ENCODE measurements at regions not wholly inside any gene's neighbourhood (a gene's known extent, or its start where the extent isn't known, plus 50 kb on each side); places are given as distances from the start of the nearest gene placed in this dataset.

DNA sequence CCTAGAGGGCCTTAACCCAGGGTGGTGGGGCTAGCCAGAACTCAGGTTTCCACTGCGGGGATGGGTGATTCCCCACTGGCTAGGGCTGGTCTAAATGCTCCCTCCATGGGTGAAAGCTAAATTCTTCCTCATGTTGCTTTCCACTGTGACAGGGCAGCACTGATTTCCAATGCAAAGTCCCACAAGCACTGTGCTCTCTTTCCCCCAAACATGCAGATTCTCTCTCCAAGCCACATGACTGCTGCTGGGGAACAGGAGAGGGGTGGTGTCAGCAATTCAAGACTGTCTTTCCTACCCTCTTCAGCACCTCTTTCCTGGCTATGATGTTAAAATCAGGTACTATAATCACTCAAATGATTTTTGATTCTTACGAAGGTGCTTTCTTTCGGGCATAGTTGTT lies 215.5 kb downstream of the RWDD3 start:
- Histone ChIP-seq H3K9me3 (no peaks in the 10 kb centered on the region), H3K27me3 (no peaks in the 10 kb centered on the region), H3K4me3 (no peak overlapping the region), H3K36me3 (no peaks in the 10 kb centered on the region)
- no peak for DNase-seq

DNA sequence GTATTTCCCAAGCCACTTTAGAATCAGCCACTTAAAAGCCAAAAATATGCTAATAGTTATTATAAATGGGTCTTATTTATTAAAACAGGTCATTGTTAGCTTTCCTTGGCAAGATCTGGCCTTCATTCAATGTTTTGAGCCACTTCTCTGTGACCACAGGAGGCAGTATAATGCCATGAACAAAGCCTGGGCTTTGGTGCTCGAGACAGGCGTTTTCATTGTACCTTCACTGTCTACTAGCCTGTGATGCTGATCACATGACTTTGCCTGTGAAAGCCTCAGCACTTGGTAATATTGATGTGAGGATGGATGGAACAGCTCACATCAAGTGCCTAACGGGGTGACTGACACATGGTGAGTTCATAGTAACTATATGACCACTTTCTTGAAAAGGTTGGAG lies 217.0 kb downstream of the RWDD3 start:
- H3K9me3 ChIP-seq: no peaks in the 10 kb centered on the region
- DNase-seq: no peak
- H3K36me3 ChIP-seq: no peaks in the 10 kb centered on the region
- H3K4me3 ChIP-seq: no peak overlapping the region
- no peaks in the 10 kb centered on the region for H3K27me3 ChIP-seq

- H3K4me3 ChIP-seq: no peak overlapping the region
- no peaks in the 10 kb centered on the region for H3K36me3 ChIP-seq
- no peaks in the 10 kb centered on the region for H3K9me3 ChIP-seq
- no peaks in the 10 kb centered on the region for H3K27me3 ChIP-seq
- DNase-seq: no peak
Measured at GRCh38 chr1:95451904-95452303, 217.9 kb downstream of the RWDD3 start.

DNA sequence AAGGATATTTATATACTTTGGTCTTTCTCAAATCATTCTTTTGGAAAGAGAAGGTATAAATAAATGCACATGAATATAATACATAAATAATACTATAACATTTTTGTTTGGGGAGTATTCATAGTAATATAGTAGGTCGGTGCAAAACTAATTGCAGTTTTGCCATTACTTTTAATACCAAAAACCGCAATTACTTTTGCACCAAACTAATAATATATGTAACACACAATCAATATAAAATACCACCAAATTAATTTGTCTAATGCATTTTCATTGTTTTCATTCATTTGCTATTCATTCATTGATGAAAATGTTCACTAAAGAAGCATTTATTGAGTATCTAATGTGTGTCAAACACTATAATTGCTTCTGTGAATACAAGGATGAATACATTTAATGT lies 219.0 kb downstream of the RWDD3 start:
- Histone ChIP-seq H3K27me3 (no peaks in the 10 kb centered on the region), H3K4me3 (no peak overlapping the region), H3K9me3 (no peaks in the 10 kb centered on the region), H3K36me3 (no peaks in the 10 kb centered on the region)
- no peak for DNase-seq

GRCh38 chr1:95467036-95467435 lies 233.0 kb downstream of the RWDD3 start:
- no peaks in the 10 kb centered on the region for H3K36me3 ChIP-seq
- no peaks in the 10 kb centered on the region for H3K9me3 ChIP-seq
- no peaks in the 10 kb centered on the region for H3K27me3 ChIP-seq
- no peak for DNase-seq
- no peak overlapping the region for H3K4me3 ChIP-seq

- no peaks in the 10 kb centered on the region for H3K36me3 ChIP-seq
- no peaks in the 10 kb centered on the region for H3K27me3 ChIP-seq
- DNase-seq: no peak
- H3K9me3 ChIP-seq: no peaks in the 10 kb centered on the region
- H3K4me3 ChIP-seq: no peak overlapping the region
Measured at GRCh38 chr1:95475686-95476457, 241.9 kb downstream of the RWDD3 start.

- Histone ChIP-seq H3K4me3 (no peak overlapping the region), H3K36me3 (no peaks in the 10 kb centered on the region), H3K27me3 (no peaks in the 10 kb centered on the region), H3K9me3 (no peaks in the 10 kb centered on the region)
- DNase-seq: no peak
Measured at GRCh38 chr1:95496307-95496706, 262.3 kb downstream of the RWDD3 start.

GRCh38 chr1:95496773-95497172 lies 262.8 kb downstream of the RWDD3 start:
- Histone ChIP-seq H3K4me3 (no peak overlapping the region), H3K36me3 (no peaks in the 10 kb centered on the region), H3K27me3 (no peaks in the 10 kb centered on the region), H3K9me3 (no peaks in the 10 kb centered on the region)
- no peak for DNase-seq

- H3K27me3 ChIP-seq: no peaks in the 10 kb centered on the region
Measured at GRCh38 chr1:95497566-95497965, 263.6 kb downstream of the RWDD3 start.

GRCh38 chr1:95503278-95504030 lies 269.4 kb downstream of the RWDD3 start:
- Histone ChIP-seq H3K36me3 (no peaks in the 10 kb centered on the region), H3K27me3 (no peaks in the 10 kb centered on the region), H3K9me3 (no peaks in the 10 kb centered on the region), H3K4me3 (no peak overlapping the region)
- DNase-seq: no peak

More at GRCh38 chr1:95497566-95497965, 263.6 kb downstream of the RWDD3 start:
- Histone ChIP-seq H3K36me3 (no peaks in the 10 kb centered on the region), H3K9me3 (no peaks in the 10 kb centered on the region), H3K4me3 (no peak overlapping the region)
- DNase-seq: no peak

DNA sequence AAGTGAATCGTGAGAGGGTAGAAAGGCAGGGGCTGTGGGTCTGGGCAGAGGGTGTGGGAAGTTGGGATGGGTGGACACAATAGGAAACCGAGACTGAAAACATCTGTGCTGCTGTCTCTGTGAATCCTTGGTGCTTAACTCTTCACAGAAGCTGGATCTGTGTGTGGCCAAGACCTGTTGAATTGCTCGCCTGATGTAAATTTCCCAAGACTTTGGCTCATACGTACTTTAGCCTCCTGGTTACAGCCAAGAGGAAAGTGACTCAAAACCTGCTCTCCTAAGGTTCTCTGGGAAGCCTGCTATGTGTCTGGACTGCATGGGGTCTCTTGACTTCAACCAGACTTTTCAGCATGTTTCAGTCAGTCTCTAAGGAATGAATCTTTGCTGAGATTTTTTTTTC lies 270.3 kb downstream of the RWDD3 start:
- no peak for DNase-seq
- Histone ChIP-seq H3K27me3 (no peaks in the 10 kb centered on the region), H3K9me3 (no peaks in the 10 kb centered on the region), H3K36me3 (no peaks in the 10 kb centered on the region), H3K4me3 (no peak overlapping the region)

DNA sequence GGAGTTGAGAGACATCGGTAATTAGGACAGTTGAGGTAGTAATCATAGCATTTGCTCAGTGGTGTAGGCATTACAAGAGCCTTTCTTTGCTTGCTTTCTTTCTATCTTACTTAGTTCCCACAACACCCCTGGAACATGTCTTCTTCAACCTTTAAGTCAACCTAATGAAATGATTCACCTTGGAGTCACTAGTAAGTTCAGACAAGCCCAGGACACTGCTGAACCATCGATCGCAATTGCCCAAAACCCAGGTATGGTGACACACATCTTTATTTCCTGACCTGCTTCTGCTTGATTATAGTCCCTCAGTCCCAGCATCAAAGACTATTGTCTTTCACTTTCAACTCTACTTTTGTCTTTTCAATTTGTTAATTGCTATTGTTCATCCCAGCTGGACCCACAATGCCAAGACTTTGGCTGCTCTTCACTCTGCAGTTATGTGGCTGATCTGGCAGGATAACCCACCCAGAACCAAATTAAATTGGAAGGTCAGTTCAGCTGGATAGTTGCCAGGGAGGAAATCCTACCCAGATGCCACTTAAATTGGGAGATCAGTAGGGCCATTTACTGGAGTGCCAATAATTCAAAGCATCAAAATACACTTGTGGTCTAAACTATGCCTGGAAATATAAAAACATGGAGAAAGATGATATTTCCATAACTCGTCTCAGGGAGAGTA lies 272.9 kb downstream of the RWDD3 start:
- H3K9me3 ChIP-seq: no peaks in the 10 kb centered on the region
- no peaks in the 10 kb centered on the region for H3K36me3 ChIP-seq
- DNase-seq: no peak
- H3K27me3 ChIP-seq: no peaks in the 10 kb centered on the region
- no peak overlapping the region for H3K4me3 ChIP-seq

DNA sequence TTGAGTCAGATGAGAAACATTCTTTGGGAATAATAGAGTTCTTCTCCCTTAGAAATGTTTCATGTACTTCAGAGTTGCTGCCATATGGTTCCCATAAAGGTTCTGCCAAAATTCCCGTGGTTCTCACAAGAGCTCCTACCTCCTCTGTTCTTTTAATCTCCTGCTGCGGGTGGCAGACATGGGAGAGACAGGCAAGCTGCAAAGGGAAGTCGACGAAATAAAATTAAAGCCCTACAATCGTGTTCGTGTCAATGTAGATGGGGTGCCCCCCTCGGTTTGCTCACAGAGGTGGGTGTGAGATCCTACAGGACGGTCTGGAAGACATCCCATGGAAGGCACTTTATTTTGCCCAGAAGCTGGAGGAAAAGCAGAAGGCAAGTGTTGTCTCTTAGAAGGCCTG lies 276.0 kb downstream of the RWDD3 start:
- no peak for DNase-seq
- no peaks in the 10 kb centered on the region; the same call in 1 of the 2 replicates for H3K27me3 ChIP-seq
- H3K9me3 ChIP-seq: no peaks in the 10 kb centered on the region
- H3K4me3 ChIP-seq: no peak overlapping the region
- no peaks in the 10 kb centered on the region for H3K36me3 ChIP-seq

DNA sequence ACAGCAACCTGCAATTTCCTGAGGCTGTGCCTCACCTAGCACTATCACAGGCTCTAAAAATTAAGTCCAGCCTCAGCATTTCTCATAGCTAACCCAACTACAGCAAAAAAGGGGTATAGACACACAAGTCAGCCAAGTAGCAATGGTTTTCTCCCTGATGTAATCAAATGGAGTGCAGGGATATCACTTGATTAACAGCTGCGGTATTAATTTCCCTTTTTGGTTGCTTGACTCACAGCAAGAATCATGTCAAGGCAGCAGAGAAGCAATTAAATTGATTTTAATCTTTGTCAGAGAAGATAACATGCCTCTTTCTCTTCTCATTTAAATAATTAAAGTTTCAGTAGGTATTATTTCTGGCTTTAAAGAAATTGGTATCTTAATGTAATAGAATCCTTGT lies 278.9 kb downstream of the RWDD3 start:
- no peaks in the 10 kb centered on the region for H3K9me3 ChIP-seq
- H3K36me3 ChIP-seq: no peaks in the 10 kb centered on the region
- DNase-seq: no peak
- H3K27me3 ChIP-seq: no peaks in the 10 kb centered on the region; the same call in 1 of the 2 replicates
- no peak overlapping the region for H3K4me3 ChIP-seq

DNA sequence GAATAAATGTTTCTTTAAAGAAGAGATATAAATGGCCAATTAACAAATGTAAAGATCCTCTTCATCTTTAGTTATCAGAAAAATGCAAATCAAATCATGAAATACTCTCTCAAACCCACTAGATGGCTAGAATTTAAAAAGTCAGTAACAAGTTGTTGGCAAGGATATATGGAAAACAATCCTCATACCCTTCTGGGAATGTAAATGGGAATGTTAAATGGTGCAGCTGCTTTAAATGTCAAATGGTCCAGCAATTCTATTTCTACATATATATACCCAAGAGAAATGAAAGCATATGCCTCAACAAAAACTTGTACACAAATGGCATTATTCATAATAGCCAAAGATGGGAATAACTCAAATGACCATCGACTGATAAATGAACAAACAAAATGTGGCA lies 283.5 kb downstream of the RWDD3 start:
- no peaks in the 10 kb centered on the region for H3K36me3 ChIP-seq
- no peaks in the 10 kb centered on the region; the same call in 1 of the 2 replicates for H3K27me3 ChIP-seq
- no peaks in the 10 kb centered on the region for H3K9me3 ChIP-seq
- H3K4me3 ChIP-seq: no peak overlapping the region
- no peak for DNase-seq

DNA sequence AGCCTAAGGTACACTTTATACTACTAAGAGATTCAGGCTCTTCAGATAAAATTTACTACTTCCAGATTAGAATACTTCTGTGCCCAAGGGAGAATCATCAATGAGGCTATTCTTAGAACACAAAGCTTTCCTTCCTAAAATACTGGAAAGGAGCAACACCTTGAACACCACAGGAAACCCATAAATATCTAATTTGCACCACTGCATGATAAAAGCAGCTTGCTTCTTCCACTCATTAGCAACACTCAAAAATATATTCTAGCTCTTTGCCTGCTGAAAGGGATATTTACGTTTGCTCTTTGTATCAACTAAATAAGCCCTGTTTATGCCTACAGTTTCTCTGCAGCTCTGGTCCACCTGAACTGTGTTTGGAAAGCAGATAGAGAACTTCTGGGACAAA lies 284.3 kb downstream of the RWDD3 start:
- Histone ChIP-seq H3K4me3 (no peak overlapping the region), H3K36me3 (no peaks in the 10 kb centered on the region), H3K9me3 (no peaks in the 10 kb centered on the region), H3K27me3 (no peaks in the 10 kb centered on the region)
- no peak for DNase-seq

- Histone ChIP-seq H3K36me3 (no peaks in the 10 kb centered on the region), H3K4me3 (no peak overlapping the region), H3K27me3 (no peaks in the 10 kb centered on the region), H3K9me3 (0 out of 2 replicates have a peak, but pooled peaks cover 2% of the 10 kb centered on the region)
- DNase-seq: no peak
Measured at GRCh38 chr1:95520390-95520789, 286.4 kb downstream of the RWDD3 start.

Measured in MG63 (cell line).